Bronchial epithelial cell (primary cell): ENCODE measurements at regions not wholly inside any gene's neighbourhood (a gene's known extent, or its start where the extent isn't known, plus 50 kb on each side); places are given as distances from the start of the nearest gene placed in this dataset.
"Not testable (repeated sequence)": the region's sequence is repeated elsewhere in the genome, so short reads cannot be mapped to it uniquely, and the experiment has no call there.

Experiments
- DNase-seq: peaks from one replicate; pipeline ENCODE4 v3.0.0-alpha.2; 2010; ENCODE audit warnings: low read depth
- FAIRE-seq: peaks from 2 replicates; lab custom pipeline; 2011; peaks lifted over from hg19 to GRCh38; lab: Jason Lieb, UNC
- H3K27me3 ChIP-seq: 2 replicates; pipeline ENCODE4 v1.5.1; 2011; ENCODE audit warnings: low read length; ENCODE audit not compliant: control insufficient read depth, insufficient read depth
- H3K36me3 ChIP-seq: 2 replicates; pipeline ENCODE4 v1.5.1; 2011; ENCODE audit warnings: low read length; ENCODE audit not compliant: control insufficient read depth, insufficient read depth
- H3K4me3 ChIP-seq: 2 replicates; pipeline ENCODE4 v1.5.1; 2011; ENCODE audit warnings: mild to moderate bottlenecking, low read depth, low read length, control low read depth
- TF ChIP-seq, protein P1 (sequence below): IDR thresholded peaks from 2 replicates; pipeline ENCODE4 v1.5.1; 2011; ENCODE audit warnings: mild to moderate bottlenecking, moderate library complexity, low read length, control low read depth, inconsistent platforms; ENCODE audit not compliant: insufficient read depth, severe bottlenecking

DNA sequence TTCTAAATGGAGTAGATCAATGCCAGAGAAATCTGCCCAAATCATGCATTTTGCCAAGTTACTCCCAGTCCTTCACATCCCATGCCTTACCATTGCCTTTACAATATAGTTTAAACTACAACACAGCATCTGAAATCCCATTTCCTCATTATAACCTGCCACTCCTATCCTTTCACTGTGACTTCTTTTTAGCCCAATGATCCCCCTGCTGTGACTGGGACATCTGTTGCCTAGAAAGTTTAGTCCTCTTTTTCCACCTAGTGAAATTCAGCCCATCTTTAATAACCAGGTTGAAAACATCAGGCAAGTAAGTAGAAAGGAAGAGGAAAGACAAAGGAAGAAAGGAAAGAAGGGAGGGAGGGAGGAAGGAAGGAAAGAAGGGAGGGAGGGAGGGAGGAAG lies 627.9 kb upstream of the ZNF385D start:
- DNase-seq, result no peak
- TF ChIP-seq, protein P1, sequence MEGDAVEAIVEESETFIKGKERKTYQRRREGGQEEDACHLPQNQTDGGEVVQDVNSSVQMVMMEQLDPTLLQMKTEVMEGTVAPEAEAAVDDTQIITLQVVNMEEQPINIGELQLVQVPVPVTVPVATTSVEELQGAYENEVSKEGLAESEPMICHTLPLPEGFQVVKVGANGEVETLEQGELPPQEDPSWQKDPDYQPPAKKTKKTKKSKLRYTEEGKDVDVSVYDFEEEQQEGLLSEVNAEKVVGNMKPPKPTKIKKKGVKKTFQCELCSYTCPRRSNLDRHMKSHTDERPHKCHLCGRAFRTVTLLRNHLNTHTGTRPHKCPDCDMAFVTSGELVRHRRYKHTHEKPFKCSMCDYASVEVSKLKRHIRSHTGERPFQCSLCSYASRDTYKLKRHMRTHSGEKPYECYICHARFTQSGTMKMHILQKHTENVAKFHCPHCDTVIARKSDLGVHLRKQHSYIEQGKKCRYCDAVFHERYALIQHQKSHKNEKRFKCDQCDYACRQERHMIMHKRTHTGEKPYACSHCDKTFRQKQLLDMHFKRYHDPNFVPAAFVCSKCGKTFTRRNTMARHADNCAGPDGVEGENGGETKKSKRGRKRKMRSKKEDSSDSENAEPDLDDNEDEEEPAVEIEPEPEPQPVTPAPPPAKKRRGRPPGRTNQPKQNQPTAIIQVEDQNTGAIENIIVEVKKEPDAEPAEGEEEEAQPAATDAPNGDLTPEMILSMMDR, result no peak
- Histone ChIP-seq H3K4me3 (no peak overlapping the region), H3K36me3 (no peaks in the 10 kb centered on the region), H3K27me3 (no peaks in the 10 kb centered on the region)
- no peak for FAIRE-seq

DNA sequence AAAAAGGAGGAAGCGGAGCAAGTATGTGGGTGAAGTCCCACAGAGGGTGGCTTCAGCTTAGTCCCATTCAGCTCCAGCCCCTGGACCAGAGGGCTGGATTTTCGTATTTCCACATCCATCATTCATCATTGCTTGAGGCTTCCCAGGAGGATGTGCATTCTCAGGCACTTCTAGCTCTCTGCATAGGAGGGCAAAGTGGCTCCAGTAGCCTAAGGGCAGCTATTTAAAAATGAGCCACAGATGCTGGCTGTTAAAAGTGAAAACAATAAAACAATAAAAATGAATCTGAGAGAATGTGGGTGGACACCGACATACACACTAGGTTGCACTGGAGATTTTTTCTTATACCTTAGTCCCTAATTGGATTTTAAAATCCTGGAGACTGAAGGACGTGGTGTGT lies 629.2 kb upstream of the ZNF385D start:
- DNase-seq (no peak), FAIRE-seq (no peak)
- H3K4me3 ChIP-seq, result no peak overlapping the region
- H3K27me3 ChIP-seq, result no peaks in the 10 kb centered on the region
- H3K36me3 ChIP-seq, result no peaks in the 10 kb centered on the region
- TF ChIP-seq, protein P1, result no peak

DNA sequence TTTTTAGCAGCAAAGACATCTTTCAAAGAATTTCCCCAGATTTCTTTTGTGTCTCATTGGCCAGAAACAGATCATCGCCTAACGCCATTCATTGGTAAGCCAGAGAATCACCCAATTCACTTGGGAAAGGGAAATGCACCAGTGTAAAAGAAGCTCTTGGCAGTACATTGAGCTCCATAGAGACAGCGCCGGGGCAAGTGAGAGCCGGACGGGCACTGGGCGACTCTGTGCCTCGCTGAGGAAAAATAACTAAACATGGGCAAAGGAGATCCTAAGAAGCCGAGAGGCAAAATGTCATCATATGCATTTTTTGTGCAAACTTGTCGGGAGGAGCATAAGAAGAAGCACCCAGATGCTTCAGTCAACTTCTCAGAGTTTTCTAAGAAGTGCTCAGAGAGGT lies 630.6 kb upstream of the ZNF385D start:
- not testable (repeated sequence) for H3K36me3 ChIP-seq, H3K4me3 ChIP-seq, FAIRE-seq, DNase-seq, H3K27me3 ChIP-seq

DNA sequence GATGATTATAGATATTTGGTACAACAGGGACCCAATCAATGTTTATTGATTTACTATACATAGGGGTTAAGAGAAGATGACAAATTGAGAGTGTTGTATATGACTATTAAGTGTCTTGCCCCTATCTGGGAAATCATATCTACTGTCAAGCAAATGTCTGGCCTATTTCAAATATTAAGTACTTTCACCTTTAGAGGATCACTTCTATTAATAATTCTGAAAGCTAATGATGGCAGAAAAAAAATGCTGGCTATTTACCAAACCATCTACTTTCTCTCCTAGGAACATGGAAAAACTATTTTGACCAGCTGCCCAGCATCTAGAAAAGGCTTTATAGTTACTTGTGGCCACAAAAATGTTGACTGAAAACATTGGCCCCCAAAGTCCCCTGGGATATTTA lies 632.3 kb upstream of the ZNF385D start:
- DNase-seq (no peak), FAIRE-seq (no peak)
- TF ChIP-seq, protein P1, result no peak
- H3K4me3 ChIP-seq, result no peak overlapping the region
- no peaks in the 10 kb centered on the region for H3K27me3 ChIP-seq
- no peaks in the 10 kb centered on the region for H3K36me3 ChIP-seq

DNA sequence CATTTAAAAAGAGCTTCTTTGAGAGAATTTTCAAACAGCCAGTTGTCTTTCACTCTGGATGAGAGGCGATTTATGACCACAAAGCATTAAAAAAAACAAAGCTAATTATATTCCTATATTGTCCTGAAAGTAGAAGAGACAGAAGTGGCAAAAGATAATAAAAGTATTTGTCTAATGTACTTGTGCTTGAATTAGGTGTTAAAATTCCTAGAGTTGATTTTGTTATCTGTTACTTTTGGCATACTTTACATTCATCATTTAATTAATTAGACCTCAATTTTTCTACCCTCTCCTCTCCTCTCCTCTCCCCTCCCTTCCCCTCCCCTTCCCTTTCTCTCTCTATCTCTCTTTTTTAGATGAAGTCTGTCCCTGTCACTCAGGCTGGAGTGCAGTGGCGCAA lies 635.1 kb upstream of the ZNF385D start:
- no peak for FAIRE-seq
- Histone ChIP-seq H3K27me3 (no peaks in the 10 kb centered on the region), H3K4me3 (no peak overlapping the region), H3K36me3 (no peaks in the 10 kb centered on the region)
- TF ChIP-seq, protein P1, result no peak
- DNase-seq, result no peak

DNA sequence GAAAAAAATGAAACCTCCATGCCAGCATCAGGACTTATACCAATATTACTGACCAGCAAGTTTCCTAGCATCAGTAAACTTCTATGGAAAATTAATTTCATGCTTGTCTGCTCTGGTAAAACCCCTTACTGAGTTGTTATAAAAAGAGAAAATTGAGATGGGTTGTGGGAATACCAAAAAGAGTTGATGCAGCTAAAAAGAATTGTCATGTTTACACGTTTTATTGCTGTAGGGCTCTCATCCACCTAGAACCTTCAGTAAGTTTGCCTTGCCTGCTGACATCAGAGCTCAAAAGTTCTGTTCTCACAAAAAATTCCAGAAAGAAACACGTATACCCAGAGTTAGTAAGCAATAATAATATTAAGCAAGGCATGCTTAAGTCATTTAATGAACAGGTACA lies 641.3 kb upstream of the ZNF385D start:
- TF ChIP-seq, protein P1, result no peak

More for the DNA sequence above, 641.3 kb upstream of the ZNF385D start:
- Histone ChIP-seq H3K4me3 (no peak overlapping the region), H3K36me3 (no peaks in the 10 kb centered on the region), H3K27me3 (no peaks in the 10 kb centered on the region)
- no peak for DNase-seq
- no peak for FAIRE-seq
